ENCODE measurements at regions not wholly inside any gene's neighbourhood (a gene's known extent, or its start where the extent isn't known, plus 50 kb on each side); places are given as distances from the start of the nearest gene placed in this dataset.

DNA sequence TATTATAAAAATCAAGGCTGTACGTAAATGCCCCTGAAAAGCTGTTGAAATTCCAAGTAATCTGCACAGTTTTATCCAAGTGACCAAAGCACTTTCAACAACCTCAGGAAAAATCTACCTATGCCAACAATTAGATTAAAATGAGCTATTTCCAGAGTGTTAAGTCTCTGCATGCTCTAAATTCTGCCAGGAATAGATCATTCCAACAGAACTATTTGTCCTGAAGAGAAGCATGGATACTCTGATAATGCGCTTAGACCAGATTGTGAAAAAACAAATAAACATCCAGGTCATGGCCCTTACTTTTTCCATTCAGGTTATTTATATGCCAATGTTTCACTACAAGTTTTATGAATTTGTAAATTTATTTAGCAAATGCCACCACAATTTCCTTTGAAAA lies 59.1 kb downstream of the PLK2 start:
- TF ChIP-seq, protein P1, sequence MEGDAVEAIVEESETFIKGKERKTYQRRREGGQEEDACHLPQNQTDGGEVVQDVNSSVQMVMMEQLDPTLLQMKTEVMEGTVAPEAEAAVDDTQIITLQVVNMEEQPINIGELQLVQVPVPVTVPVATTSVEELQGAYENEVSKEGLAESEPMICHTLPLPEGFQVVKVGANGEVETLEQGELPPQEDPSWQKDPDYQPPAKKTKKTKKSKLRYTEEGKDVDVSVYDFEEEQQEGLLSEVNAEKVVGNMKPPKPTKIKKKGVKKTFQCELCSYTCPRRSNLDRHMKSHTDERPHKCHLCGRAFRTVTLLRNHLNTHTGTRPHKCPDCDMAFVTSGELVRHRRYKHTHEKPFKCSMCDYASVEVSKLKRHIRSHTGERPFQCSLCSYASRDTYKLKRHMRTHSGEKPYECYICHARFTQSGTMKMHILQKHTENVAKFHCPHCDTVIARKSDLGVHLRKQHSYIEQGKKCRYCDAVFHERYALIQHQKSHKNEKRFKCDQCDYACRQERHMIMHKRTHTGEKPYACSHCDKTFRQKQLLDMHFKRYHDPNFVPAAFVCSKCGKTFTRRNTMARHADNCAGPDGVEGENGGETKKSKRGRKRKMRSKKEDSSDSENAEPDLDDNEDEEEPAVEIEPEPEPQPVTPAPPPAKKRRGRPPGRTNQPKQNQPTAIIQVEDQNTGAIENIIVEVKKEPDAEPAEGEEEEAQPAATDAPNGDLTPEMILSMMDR (IDR thresholded peaks at IDR 0.05; ENCODE audit: low read length): no peak
- no peak for TF ChIP-seq EZH2 (IDR thresholded peaks at IDR 0.05; ENCODE audit: borderline replicate concordance, low read length)
